Uterus (tissue), 2 donors: ENCODE measurements at regions not wholly inside any gene's neighbourhood (a gene's known extent, or its start where the extent isn't known, plus 50 kb on each side); places are given as distances from the start of the nearest gene placed in this dataset.

Experiments used
- CTCF ChIP-seq, 4 experiments: fragments of 200-600 bp in 2 of 4; fragments of 450-650 bp in 2 of 4; sonication (generic) in 2 of 4; IDR thresholded peaks; one replicate each; pipeline ENCODE4 v1.5.1; 2016 to 2019; ENCODE audit warnings: antibody characterized with exemption in 4 of 4, mild to moderate bottlenecking in 2 of 4, moderate library complexity in 1 of 4
- POLR2A ChIP-seq, 2 donors: fragments of 450-650 bp; IDR thresholded peaks; one replicate each; pipeline ENCODE4 v1.6.1; 2016; ENCODE audit warnings: antibody characterized with exemption in 2 of 2, mild to moderate bottlenecking in 1 of 2, moderate library complexity in 1 of 2

GRCh38 chrX:861921-862320, 231.3 kb downstream of the SHOX start:
- TF ChIP-seq POLR2A (IDR thresholded peaks at IDR 0.05): no peak
- no peak for TF ChIP-seq CTCF (IDR thresholded peaks at IDR 0.05)
